Thymus (tissue), 11 donors: ENCODE measurements at regions not wholly inside any gene's neighbourhood (a gene's known extent, or its start where the extent isn't known, plus 50 kb on each side); places are given as distances from the start of the nearest gene placed in this dataset.

Experiments used
- DNase-seq, 9 donors: peaks; one replicate each; pipeline ENCODE4 v3.0.0-alpha.2; 2013; ENCODE audit warnings: low spot score in 9 of 9, low read depth in 6 of 9, missing footprints in 1 of 9
- H3K27ac ChIP-seq, 2 donors: one replicate each; pipeline ENCODE4 v1.5.1; 2013; ENCODE audit warnings: control low read depth in 1 of 2, low read depth in 1 of 2, low read length in 1 of 2, mild to moderate bottlenecking in 1 of 2, moderate library complexity in 1 of 2
- H3K27me3 ChIP-seq, 2 donors: one replicate each; pipeline ENCODE4 v1.5.1; 2013; ENCODE audit warnings: low read length in 1 of 2; ENCODE audit not compliant: control insufficient read depth in 2 of 2, insufficient read depth in 1 of 2
- H3K36me3 ChIP-seq, 2 donors: one replicate each; pipeline ENCODE4 v1.5.1; 2013; ENCODE audit warnings: low read length in 1 of 2, mild to moderate bottlenecking in 1 of 2, moderate library complexity in 1 of 2; ENCODE audit not compliant: control insufficient read depth in 2 of 2, insufficient read depth in 2 of 2
- H3K4me1 ChIP-seq, 2 donors: one replicate each; pipeline ENCODE4 v1.5.1; 2013; ENCODE audit warnings: low read length in 2 of 2; ENCODE audit not compliant: control insufficient read depth in 2 of 2, insufficient read depth in 2 of 2
- H3K4me3 ChIP-seq, 2 donors: one replicate each; pipeline ENCODE4 v1.5.1; 2013; ENCODE audit warnings: low read length in 2 of 2, control low read depth in 1 of 2, mild to moderate bottlenecking in 1 of 2
- H3K9me3 ChIP-seq, 2 donors: one replicate each; pipeline ENCODE4 v1.5.1; 2013; ENCODE audit warnings: low read length in 1 of 2, mild to moderate bottlenecking in 1 of 2; ENCODE audit not compliant: control insufficient read depth in 2 of 2, insufficient read depth in 1 of 2
- WGBS: extraction: QIAGEN DNeasy Blood & Tissue Kit; methylation state at CpG from one replicate; pipeline ENCODE4 v1.1.7; 2013; 5-methylcytosine and 5-hydroxymethylcytosine counted together
- donor health status: healthy.

- H3K36me3 ChIP-seq = no peaks in the 10 kb centered on the region
Measured at GRCh38 chr4:101563126-101563525, 215.8 kb upstream of the PPP3CA start.

GRCh38 chr4:101556842-101557241 lies 209.5 kb upstream of the PPP3CA start:
- peaks cover 0 to 4% of the 10 kb centered on the region in 2 donors for H3K9me3 ChIP-seq
- no peak overlapping the region for H3K27ac ChIP-seq
- no peaks in the 10 kb centered on the region for H3K27me3 ChIP-seq
- H3K4me3 ChIP-seq = no peak overlapping the region
- DNase-seq = no peak
- 86% methylated on average over 4 of the region's 4 CpGs for WGBS
- no peaks in the 10 kb centered on the region for H3K4me1 ChIP-seq
- H3K36me3 ChIP-seq = no peaks in the 10 kb centered on the region

More at GRCh38 chr4:101563126-101563525, 215.8 kb upstream of the PPP3CA start:
- 96% methylated on average over 5 of the region's 5 CpGs for WGBS
- no peaks in the 10 kb centered on the region for H3K27me3 ChIP-seq
- H3K9me3 ChIP-seq = no peaks in the 10 kb centered on the region
- no peak overlapping the region for H3K4me3 ChIP-seq
- no peak for DNase-seq
- H3K4me1 ChIP-seq = no peaks in the 10 kb centered on the region
- no peak overlapping the region for H3K27ac ChIP-seq

GRCh38 chr4:101555341-101555880 lies 208.1 kb upstream of the PPP3CA start:
- H3K36me3 ChIP-seq = no peaks in the 10 kb centered on the region
- WGBS = 73% methylated on average over 4 of the region's 4 CpGs
- H3K4me1 ChIP-seq = no peaks in the 10 kb centered on the region
- no peak overlapping the region for H3K27ac ChIP-seq
- peaks cover 0 to 6% of the 10 kb centered on the region in 2 donors for H3K9me3 ChIP-seq
- no peaks in the 10 kb centered on the region for H3K27me3 ChIP-seq
- no peak for DNase-seq
- no peak overlapping the region for H3K4me3 ChIP-seq

- no peaks in the 10 kb centered on the region for H3K9me3 ChIP-seq
- 36% methylated on average over 2 of the region's 2 CpGs for WGBS
Measured at GRCh38 chr4:101540336-101540735, 193.0 kb upstream of the PPP3CA start.

GRCh38 chr4:101528526-101528925 lies 181.2 kb upstream of the PPP3CA start:
- Histone ChIP-seq H3K4me3 (no peak overlapping the region), H3K9me3 (no peaks in the 10 kb centered on the region), H3K36me3 (no peaks in the 10 kb centered on the region), H3K4me1 (no peaks in the 10 kb centered on the region), H3K27ac (no peak overlapping the region), H3K27me3 (no peaks in the 10 kb centered on the region)
- WGBS = 99% methylated on average over 1 of the region's 1 CpG
- DNase-seq = no peak

More at GRCh38 chr4:101540336-101540735, 193.0 kb upstream of the PPP3CA start:
- H3K27ac ChIP-seq = no peak overlapping the region
- no peaks in the 10 kb centered on the region for H3K4me1 ChIP-seq
- no peak overlapping the region for H3K4me3 ChIP-seq
- H3K36me3 ChIP-seq = no peaks in the 10 kb centered on the region
- DNase-seq = no peak
- H3K27me3 ChIP-seq = no peaks in the 10 kb centered on the region

GRCh38 chr4:101527188-101527587 lies 179.9 kb upstream of the PPP3CA start:
- WGBS = 40% methylated on average over 2 of the region's 2 CpGs
- Histone ChIP-seq H3K36me3 (no peaks in the 10 kb centered on the region), H3K9me3 (no peaks in the 10 kb centered on the region), H3K27ac (no peak overlapping the region), H3K4me3 (no peak overlapping the region), H3K27me3 (no peaks in the 10 kb centered on the region), H3K4me1 (no peaks in the 10 kb centered on the region)
- DNase-seq = peak; percentile 6 to 77 (median 45)

GRCh38 chr4:101515566-101515965 lies 168.2 kb upstream of the PPP3CA start:
- Histone ChIP-seq H3K9me3 (no peaks in the 10 kb centered on the region), H3K4me1 (no peaks in the 10 kb centered on the region), H3K27me3 (no peaks in the 10 kb centered on the region), H3K4me3 (no peak overlapping the region), H3K36me3 (no peaks in the 10 kb centered on the region), H3K27ac (no peak overlapping the region)
- DNase-seq = no peak

GRCh38 chr4:101515099-101515498 lies 167.8 kb upstream of the PPP3CA start:
- H3K4me3 ChIP-seq = no peak overlapping the region
- 97% methylated on average over 2 of the region's 2 CpGs for WGBS
- H3K36me3 ChIP-seq = no peaks in the 10 kb centered on the region
- H3K27ac ChIP-seq = no peak overlapping the region
- DNase-seq = no peak
- H3K4me1 ChIP-seq = no peaks in the 10 kb centered on the region
- no peaks in the 10 kb centered on the region for H3K27me3 ChIP-seq
- H3K9me3 ChIP-seq = no peaks in the 10 kb centered on the region

- Histone ChIP-seq H3K27me3 (no peaks in the 10 kb centered on the region), H3K4me1 (no peaks in the 10 kb centered on the region), H3K36me3 (no peaks in the 10 kb centered on the region), H3K27ac (no peak overlapping the region), H3K9me3 (no peaks in the 10 kb centered on the region), H3K4me3 (no peak overlapping the region)
- 98% methylated on average over 2 of the region's 2 CpGs for WGBS
- DNase-seq = no peak
Measured at GRCh38 chr4:101512416-101512815, 165.1 kb upstream of the PPP3CA start.

- H3K9me3 ChIP-seq = no peaks in the 10 kb centered on the region
- H3K4me3 ChIP-seq = no peak overlapping the region
- H3K27me3 ChIP-seq = no peaks in the 10 kb centered on the region
- no peaks in the 10 kb centered on the region for H3K4me1 ChIP-seq
- no peaks in the 10 kb centered on the region for H3K36me3 ChIP-seq
- DNase-seq = no peak
- no peak overlapping the region for H3K27ac ChIP-seq
Measured at GRCh38 chr4:101501421-101501820, 154.1 kb upstream of the PPP3CA start.
